SK-N-SH (cell line): ENCODE measurements at regions not wholly inside any gene's neighbourhood (a gene's known extent, or its start where the extent isn't known, plus 50 kb on each side); places are given as distances from the start of the nearest gene placed in this dataset.

Source experiments
- CTCF ChIA-PET: fragments of 300-600, 350-600 bp; formaldehyde crosslinking; extraction: SDS; loops from one replicate; lab custom pipeline; 2021; lab: Yijun Ruan, JAX
- POLR2A ChIA-PET: fragments of 350-600 bp; sonication (Branson Sonifier 250); formaldehyde crosslinking; extraction: SDS; loops from one replicate; lab custom pipeline; 2020; ENCODE audit warnings: antibody characterized with exemption, inconsistent platforms; lab: Yijun Ruan, JAX
- DNase-seq: peaks from one replicate; pipeline ENCODE4 v3.0.0; 2012
- H2AFZ ChIP-seq: fragments of 200-600 bp; sonication (generic); 2 replicates; pipeline ENCODE4 v1.8.1; 2016; ENCODE audit warnings: antibody characterized with exemption, mild to moderate bottlenecking, low read depth
- H3F3A ChIP-seq: fragments of 200-600 bp; sonication (generic); replicated peaks from 2 replicates; pipeline ENCODE3; 2016; ENCODE audit warnings: antibody characterized with exemption, mild to moderate bottlenecking; ENCODE audit not compliant: insufficient read depth
- H3K27ac ChIP-seq, 2 experiments: fragments of 200-500 bp in 1 of 2; fragments of 200-600 bp in 1 of 2; sonication (Bioruptor generic) in 1 of 2; sonication (generic), shearing (Covaris generic) in 1 of 2; 2 replicates each; pipeline versions ENCODE4 v1.5.1 to v1.6.1; 2014 to 2016; ENCODE audit warnings: low read depth in 2 of 2, inconsistent platforms in 1 of 2, low read length in 1 of 2, mild to moderate bottlenecking in 1 of 2, mixed read lengths in 1 of 2
- H3K27me3 ChIP-seq: fragments of 200-600 bp; sonication (generic), shearing (Covaris generic); 2 replicates; pipeline ENCODE4 v1.6.1; 2016; ENCODE audit warnings: mixed run types; ENCODE audit not compliant: insufficient read depth
- H3K36me3 ChIP-seq, 2 experiments: fragments of 200-500 bp in 1 of 2; fragments of 200-600 bp in 1 of 2; sonication (Bioruptor generic) in 1 of 2; sonication (generic) in 1 of 2; replicated peaks in 1 of 2; 2 replicates each; pipeline versions ENCODE3 to v1.5.1; 2014 to 2016; ENCODE audit warnings: low read length in 1 of 2, mild to moderate bottlenecking in 1 of 2; ENCODE audit not compliant: insufficient read depth in 2 of 2, control insufficient read depth in 1 of 2
- H3K4me1 ChIP-seq, 2 experiments: fragments of 200-500 bp in 1 of 2; fragments of 200-600 bp in 1 of 2; sonication (Bioruptor generic) in 1 of 2; sonication (generic), shearing (Covaris generic) in 1 of 2; 2 replicates each; pipeline versions ENCODE4 v1.5.1 to v1.6.1; 2014 to 2016; ENCODE audit warnings: low read depth in 1 of 2, low read length in 1 of 2, mixed run types in 1 of 2; ENCODE audit not compliant: insufficient read depth in 2 of 2, control insufficient read depth in 1 of 2
- H3K4me2 ChIP-seq: fragments of 200-600 bp; sonication (generic), shearing (Covaris generic); 2 replicates; pipeline ENCODE4 v1.6.1; 2017; ENCODE audit warnings: mixed run types
- H3K4me3 ChIP-seq, 2 experiments: fragments of 200-500 bp in 1 of 2; fragments of 200-600 bp in 1 of 2; sonication (Bioruptor generic) in 1 of 2; sonication (generic), shearing (Covaris generic) in 1 of 2; 2 replicates each; pipeline versions ENCODE4 v1.5.1 to v1.8.1; 2014 to 2016; ENCODE audit warnings: low read depth in 2 of 2, inconsistent platforms in 1 of 2, low read length in 1 of 2, mild to moderate bottlenecking in 1 of 2, mixed read lengths in 1 of 2, moderate library complexity in 1 of 2
- H3K79me2 ChIP-seq: fragments of 200-600 bp; sonication (generic); 2 replicates; pipeline ENCODE4 v1.8.1; 2017; ENCODE audit warnings: mild to moderate bottlenecking; ENCODE audit not compliant: insufficient read depth
- H3K9ac ChIP-seq: fragments of 200-600 bp; sonication (generic); 2 replicates; pipeline ENCODE4 v1.6.1; 2017; ENCODE audit warnings: mixed run types
- H3K9me2 ChIP-seq: fragments of 200-600 bp; sonication (generic); 2 replicates; pipeline ENCODE4 v1.6.1; 2017; ENCODE audit warnings: mixed run types
- H3K9me3 ChIP-seq: fragments of 200-600 bp; sonication (generic); 2 replicates; pipeline ENCODE4 v1.6.1; 2017; ENCODE audit warnings: mixed run types, mild to moderate bottlenecking, moderate library complexity
- H4K20me1 ChIP-seq: fragments of 200-600 bp; sonication (generic); 2 replicates; pipeline ENCODE4 v1.6.1; 2017; ENCODE audit warnings: mild to moderate bottlenecking, mixed run types; ENCODE audit not compliant: insufficient read depth
- CHD2 ChIP-seq: fragments of 150-350 bp; IDR thresholded peaks from 2 replicates; pipeline ENCODE4 v1.6.1; 2018; ENCODE audit warnings: low read length; ENCODE audit not compliant: partially characterized antibody
- EP300 ChIP-seq, 2 experiments: IDR thresholded peaks; 2 replicates each; pipeline versions ENCODE4 v1.4.0 to v1.6.1; 2012; ENCODE audit warnings: borderline replicate concordance in 1 of 2, low read depth in 1 of 2, low read length in 1 of 2
- EZH2phosphoT487 ChIP-seq: fragments of 200-600 bp; sonication (generic); IDR thresholded peaks from 2 replicates; pipeline ENCODE4 v1.6.1; 2017; ENCODE audit warnings: low read depth, mixed run types, mild to moderate bottlenecking, antibody characterized with exemption, moderate library complexity, borderline replicate concordance
- FOXJ3 ChIP-seq: sonication (generic); formaldehyde crosslinking; IDR thresholded peaks from 2 replicates; pipeline ENCODE4 v1.5.1; 2020; ENCODE audit warnings: mild to moderate bottlenecking, missing genetic modification reagents
- FOXM1 ChIP-seq: IDR thresholded peaks from 2 replicates; pipeline ENCODE4 v1.4.0; 2012; ENCODE audit warnings: low read depth, mild to moderate bottlenecking
- JUND ChIP-seq: IDR thresholded peaks from 2 replicates; pipeline ENCODE4 v1.4.0; 2012
- RCOR1 ChIP-seq: fragments of 150-350 bp; IDR thresholded peaks from 2 replicates; pipeline ENCODE4 v1.6.1; 2017; ENCODE audit warnings: antibody characterized with exemption, low read length
- REST ChIP-seq: IDR thresholded peaks from 2 replicates; pipeline ENCODE4 v1.6.1; 2012; ENCODE audit warnings: mild to moderate bottlenecking, low read depth, low read length, moderate library complexity
- RFX5 ChIP-seq: IDR thresholded peaks from 2 replicates; pipeline ENCODE4 v1.6.1; 2012; ENCODE audit warnings: mild to moderate bottlenecking, improper control_type of control experiment, low read length
- USF1 ChIP-seq: IDR thresholded peaks from 2 replicates; pipeline ENCODE4 v1.4.0; 2012; ENCODE audit warnings: low read depth, borderline replicate concordance
- USF2 ChIP-seq: fragments of 150-350 bp; IDR thresholded peaks from 2 replicates; pipeline ENCODE4 v1.6.1; 2017; ENCODE audit warnings: antibody characterized with exemption, low read length, low read depth, borderline replicate concordance
- YY1 ChIP-seq: IDR thresholded peaks from 2 replicates; pipeline ENCODE4 v1.4.0; 2012; ENCODE audit warnings: low read depth, mild to moderate bottlenecking
- WGBS: methylation state at CpG from one replicate; pipeline ENCODE4 v1.1.6; 2017; ENCODE audit warnings: low lambda C conversion rate; 5-methylcytosine and 5-hydroxymethylcytosine counted together

- TF ChIP-seq REST (no peak), EP300 (IDR thresholded peaks at IDR 0.05; ENCODE audit: borderline replicate concordance in 1 of 2, low read depth in 1 of 2, low read length in 1 of 2) (no peak)
Measured at GRCh38 chr20:33910056-33910455, 83.7 kb upstream of the RALY start (continued).

GRCh38 chr20:33910529-33911327 lies 83.0 kb upstream of the RALY start:
- H3K9me3 ChIP-seq, result no peaks in the 10 kb centered on the region
- peaks cover 7 to 11% of the 10 kb centered on the region in 2 experiments; a peak in 2 of 4 replicates for H3K4me1 ChIP-seq
- WGBS, result 94% methylated on average over 6 of the region's 6 CpGs
- no peak overlapping the region for H2AFZ ChIP-seq
- TF ChIP-seq USF2, result no peak
- TF ChIP-seq EP300 (IDR thresholded peaks at IDR 0.05; ENCODE audit: borderline replicate concordance in 1 of 2, low read depth in 1 of 2, low read length in 1 of 2), result no peak
- TF ChIP-seq JUND, result no peak
- H3K4me3 ChIP-seq, result no peak overlapping the region
- no peak for DNase-seq
- no peaks in the 10 kb centered on the region for H3K27me3 ChIP-seq
- H3K36me3 ChIP-seq, result no peaks in the 10 kb centered on the region
- no peaks in the 10 kb centered on the region for H3K79me2 ChIP-seq
- no peak overlapping the region for H3K9ac ChIP-seq
- no peaks in the 10 kb centered on the region for H4K20me1 ChIP-seq
- H3K27ac ChIP-seq, result no peak overlapping the region
- ChIA-PET POLR2A (no interaction called here), CTCF (interaction anchor here (1.3 kb wide), 1 partner anchor 13 kb away, joined by 3 read pairs; no protein-coding TSS in a partner anchor)
- H3K9me2 ChIP-seq, result no peaks in the 10 kb centered on the region
- H3F3A ChIP-seq, result no peaks in the 10 kb centered on the region
- no peak overlapping the region for H3K4me2 ChIP-seq

- no peaks in the 10 kb centered on the region for H3K9me2 ChIP-seq
- ChIA-PET POLR2A (no interaction called here), CTCF (interaction anchor here (1.0 to 1.5 kb wide), 5 partner anchors 15 to 108 kb away, joined by 3 to 5 read pairs (median 5); no protein-coding TSS in a partner anchor)
- H4K20me1 ChIP-seq, result no peaks in the 10 kb centered on the region
- H3K36me3 ChIP-seq, result no peaks in the 10 kb centered on the region
- H3K4me1 ChIP-seq, result peaks cover 2% of the 10 kb centered on the region in 2 experiments; a peak in 2 of 4 replicates
- H3K4me3 ChIP-seq, result no peak overlapping the region
- no peaks in the 10 kb centered on the region for H3F3A ChIP-seq
- H2AFZ ChIP-seq, result no peak overlapping the region
- H3K4me2 ChIP-seq, result no peak overlapping the region
- H3K9ac ChIP-seq, result no peak overlapping the region
- H3K79me2 ChIP-seq, result no peaks in the 10 kb centered on the region
- WGBS, result 57% methylated on average over 4 of the region's 4 CpGs
- H3K27me3 ChIP-seq, result no peaks in the 10 kb centered on the region; the same call in 1 of the 2 replicates
- no peaks in the 10 kb centered on the region for H3K9me3 ChIP-seq
- no peak overlapping the region for H3K27ac ChIP-seq
- DNase-seq, result no peak
- TF ChIP-seq FOXJ3 (CRISPR knock-in tag) (no peak), RFX5 (no peak), RCOR1 (no peak), FOXM1 (no peak), CHD2 (no peak), USF2 (no peak), YY1 (no peak), JUND (peak; percentile 49; the same call in 1 of the 2 replicates), USF1 (no peak), REST (no peak), EZH2phosphoT487 (no peak)
Measured at GRCh38 chr20:33914919-33915318, 78.8 kb upstream of the RALY start.
